ENCODE measurements at regions not wholly inside any gene's neighbourhood (a gene's known extent, or its start where the extent isn't known, plus 50 kb on each side); places are given as distances from the start of the nearest gene placed in this dataset.

- peak; percentile 30 for DNase-seq (ENCODE audit: low read depth)
Measured at GRCh38 chr6:44049989-44050871, 77.0 kb downstream of the MRPL14 start.

- peak; percentile 46 for DNase-seq (ENCODE audit: low read depth)
Measured at GRCh38 chr6:44049163-44049988, 77.9 kb downstream of the MRPL14 start.

- DNase-seq (ENCODE audit: low read depth), result no peak
Measured at GRCh38 chr6:44048277-44048676, 79.0 kb downstream of the MRPL14 start.

GRCh38 chr6:44047801-44048200 lies 79.5 kb downstream of the MRPL14 start:
- no peak for DNase-seq (ENCODE audit: low read depth)

GRCh38 chr6:44047179-44047546 lies 80.1 kb downstream of the MRPL14 start:
- DNase-seq (ENCODE audit: low read depth), result no peak

- DNase-seq (ENCODE audit: low read depth), result no peak
Measured at GRCh38 chr6:44046516-44047178, 80.6 kb downstream of the MRPL14 start.

GRCh38 chr6:44045672-44046015 lies 81.6 kb downstream of the MRPL14 start:
- no peak for DNase-seq (ENCODE audit: low read depth)

GRCh38 chr6:44044940-44045671 lies 82.1 kb downstream of the MRPL14 start:
- DNase-seq (ENCODE audit: low read depth), result no peak

- DNase-seq (ENCODE audit: low read depth), result no peak
Measured at GRCh38 chr6:44044154-44044539, 83.1 kb downstream of the MRPL14 start.

GRCh38 chr6:44043479-44044153 lies 83.6 kb downstream of the MRPL14 start:
- no peak for DNase-seq (ENCODE audit: low read depth)

- no peak for DNase-seq (ENCODE audit: low read depth)
Measured at GRCh38 chr6:44042989-44043478, 84.2 kb downstream of the MRPL14 start.

GRCh38 chr6:44042261-44042988 lies 84.8 kb downstream of the MRPL14 start:
- no peak for DNase-seq (ENCODE audit: low read depth)

- peak; percentile 89 for DNase-seq (ENCODE audit: low read depth)
Measured at GRCh38 chr6:44041461-44042260, 85.6 kb downstream of the MRPL14 start.

GRCh38 chr6:44040786-44041185 lies 86.5 kb downstream of the MRPL14 start:
- no peak for DNase-seq (ENCODE audit: low read depth)

- DNase-seq (ENCODE audit: low read depth), result no peak
Measured at GRCh38 chr6:44039839-44040350, 87.4 kb downstream of the MRPL14 start.

GRCh38 chr6:44039191-44039719 lies 88.0 kb downstream of the MRPL14 start:
- no peak for DNase-seq (ENCODE audit: low read depth)

- DNase-seq (ENCODE audit: low read depth), result no peak
Measured at GRCh38 chr6:44038543-44039065, 88.6 kb downstream of the MRPL14 start.

GRCh38 chr6:44037847-44038542 lies 89.3 kb downstream of the MRPL14 start:
- no peak for DNase-seq (ENCODE audit: low read depth)

Data from fibroblast of gingiva (primary cell).